GM23338 (cell line): ENCODE measurements at regions not wholly inside any gene's neighbourhood (a gene's known extent, or its start where the extent isn't known, plus 50 kb on each side); places are given as distances from the start of the nearest gene placed in this dataset.

Source experiments
- ATAC-seq: fragments of 200-7000 bp; cut with Tn5 transposase; 3 replicates; pipeline ENCODE4 v1.9.1; 2020
- DNase-seq: peaks from one replicate; pipeline ENCODE4 v3.0.0-alpha.2; 2015; ENCODE audit warnings: low spot score
- H2AFZ ChIP-seq: fragments of 200-600 bp; sonication (generic); 2 replicates; pipeline ENCODE4 v1.8.0; 2016; ENCODE audit warnings: antibody characterized with exemption, mild to moderate bottlenecking, moderate library complexity
- H3F3A ChIP-seq: fragments of 200-600 bp; sonication (generic); replicated peaks from 2 replicates; pipeline ENCODE4 v1.8.0; 2017; ENCODE audit warnings: antibody characterized with exemption, mixed run types, low read depth
- H3K27ac ChIP-seq: fragments of 200-600 bp; sonication (generic); 2 replicates; pipeline ENCODE4 v1.6.1; 2016; ENCODE audit warnings: low read depth
- H3K27me3 ChIP-seq: fragments of 200-600 bp; sonication (generic); 2 replicates; pipeline ENCODE4 v1.8.0; 2016; ENCODE audit warnings: mild to moderate bottlenecking, mixed run types, moderate library complexity; ENCODE audit not compliant: insufficient read depth
- H3K36me3 ChIP-seq: fragments of 200-600 bp; sonication (generic); 2 replicates; pipeline ENCODE4 v1.8.0; 2016; ENCODE audit warnings: mild to moderate bottlenecking; ENCODE audit not compliant: insufficient read depth
- H3K4me1 ChIP-seq: fragments of 200-600 bp; sonication (generic); 2 replicates; pipeline ENCODE4 v1.8.0; 2016; ENCODE audit warnings: mild to moderate bottlenecking, moderate library complexity; ENCODE audit not compliant: insufficient read depth
- H3K4me2 ChIP-seq: fragments of 200-600 bp; sonication (generic); 2 replicates; pipeline ENCODE4 v1.7.1; 2017; ENCODE audit warnings: mixed run types
- H3K4me3 ChIP-seq: fragments of 200-600 bp; sonication (generic); 2 replicates; pipeline ENCODE4 v1.6.1; 2016; ENCODE audit warnings: mixed run types
- H3K79me2 ChIP-seq: fragments of 200-600 bp; sonication (generic); replicated peaks from 2 replicates; pipeline ENCODE4 v1.8.0; 2017; ENCODE audit warnings: mild to moderate bottlenecking; ENCODE audit not compliant: insufficient read depth
- H3K9me2 ChIP-seq: fragments of 200-600 bp; sonication (generic); 2 replicates; pipeline ENCODE4 v1.8.0; 2017; ENCODE audit not compliant: insufficient read depth
- H4K20me1 ChIP-seq: fragments of 200-600 bp; sonication (generic); replicated peaks from 2 replicates; pipeline ENCODE4 v1.8.0; 2017; ENCODE audit warnings: mild to moderate bottlenecking; ENCODE audit not compliant: insufficient read depth
- H3K27ac Mint-ChIP-seq: 2 replicates; pipeline ENCODE4 v1.8.0; 2020; ENCODE audit warnings: inconsistent platforms, mild to moderate bottlenecking, moderate library complexity, mixed read lengths
- H3K27me3 Mint-ChIP-seq: 3 replicates; pipeline ENCODE4 v1.8.0; 2022; ENCODE audit warnings: low read depth, mild to moderate bottlenecking, moderate library complexity, mixed read lengths, inconsistent platforms; ENCODE audit not compliant: insufficient read depth, poor library complexity
- H3K36me3 Mint-ChIP-seq: 3 replicates; pipeline ENCODE4 v1.8.0; 2021; ENCODE audit warnings: low read depth, mild to moderate bottlenecking, inconsistent platforms, moderate library complexity, mixed read lengths
- H3K4me1 Mint-ChIP-seq: 3 replicates; pipeline ENCODE4 v1.8.0; 2020; ENCODE audit warnings: mild to moderate bottlenecking, inconsistent platforms, mixed read lengths
- H3K4me3 Mint-ChIP-seq: 3 replicates; pipeline ENCODE4 v1.8.0; 2021; ENCODE audit warnings: moderate library complexity, mild to moderate bottlenecking, inconsistent platforms, mixed read lengths
- H3K9me3 Mint-ChIP-seq: 3 replicates; pipeline ENCODE4 v1.8.0; 2020; ENCODE audit warnings: moderate library complexity, mild to moderate bottlenecking, inconsistent platforms, mixed read lengths
- CREB1 ChIP-seq: fragments of 250-450 bp; sonication (Bioruptor Pico); IDR thresholded peaks from 2 replicates; pipeline ENCODE4 v1.5.0; 2020; ENCODE audit warnings: low read depth, mild to moderate bottlenecking, moderate library complexity
- EZH2 ChIP-seq: fragments of 200-600 bp; sonication (generic); IDR thresholded peaks from one replicate; pipeline ENCODE4 v1.8.0; 2017; ENCODE audit warnings: antibody characterized with exemption, mild to moderate bottlenecking, low read depth; ENCODE audit not compliant: unreplicated experiment
- EZH2phosphoT487 ChIP-seq: fragments of 200-600 bp; sonication (generic); IDR thresholded peaks from one replicate; pipeline ENCODE4 v1.8.1; 2018; ENCODE audit warnings: antibody characterized with exemption; ENCODE audit not compliant: unreplicated experiment
- JUNB ChIP-seq: IDR thresholded peaks from one replicate; pipeline ENCODE4 v1.6.1; 2016; ENCODE audit warnings: antibody characterized with exemption; ENCODE audit not compliant: unreplicated experiment
- NANOG ChIP-seq: IDR thresholded peaks from 2 replicates; pipeline ENCODE4 v1.6.1; 2016; ENCODE audit warnings: antibody characterized with exemption, borderline replicate concordance
- POLR2AphosphoS5 ChIP-seq: IDR thresholded peaks from 2 replicates; pipeline ENCODE4 v1.6.1; 2016; ENCODE audit warnings: antibody characterized with exemption, low read depth
- STAT1 ChIP-seq: IDR thresholded peaks from one replicate; pipeline ENCODE4 v1.6.1; 2016; ENCODE audit warnings: antibody characterized with exemption; ENCODE audit not compliant: unreplicated experiment
- ZNF331 ChIP-seq: fragments of 250-450 bp; sonication (Bioruptor Pico); IDR thresholded peaks from 2 replicates; pipeline ENCODE4 v1.5.0; 2020; ENCODE audit warnings: low read depth, mild to moderate bottlenecking, moderate library complexity
- TF ChIP-seq, protein P1 (sequence below): IDR thresholded peaks from one replicate; pipeline ENCODE4 v1.6.1; 2018; ENCODE audit warnings: antibody characterized with exemption; ENCODE audit not compliant: unreplicated experiment
- TF ChIP-seq, protein P2 (sequence below), 2 experiments: fragments of 200-600 bp in 1 of 2; sonication (generic) in 1 of 2; conservative IDR thresholded peaks; 2 replicates each; pipeline versions ENCODE4 v1.5.1 to v1.6.1; 2016 to 2017; ENCODE audit warnings: antibody characterized with exemption in 2 of 2, low read depth in 2 of 2, mild to moderate bottlenecking in 2 of 2, moderate library complexity in 1 of 2

DNA sequence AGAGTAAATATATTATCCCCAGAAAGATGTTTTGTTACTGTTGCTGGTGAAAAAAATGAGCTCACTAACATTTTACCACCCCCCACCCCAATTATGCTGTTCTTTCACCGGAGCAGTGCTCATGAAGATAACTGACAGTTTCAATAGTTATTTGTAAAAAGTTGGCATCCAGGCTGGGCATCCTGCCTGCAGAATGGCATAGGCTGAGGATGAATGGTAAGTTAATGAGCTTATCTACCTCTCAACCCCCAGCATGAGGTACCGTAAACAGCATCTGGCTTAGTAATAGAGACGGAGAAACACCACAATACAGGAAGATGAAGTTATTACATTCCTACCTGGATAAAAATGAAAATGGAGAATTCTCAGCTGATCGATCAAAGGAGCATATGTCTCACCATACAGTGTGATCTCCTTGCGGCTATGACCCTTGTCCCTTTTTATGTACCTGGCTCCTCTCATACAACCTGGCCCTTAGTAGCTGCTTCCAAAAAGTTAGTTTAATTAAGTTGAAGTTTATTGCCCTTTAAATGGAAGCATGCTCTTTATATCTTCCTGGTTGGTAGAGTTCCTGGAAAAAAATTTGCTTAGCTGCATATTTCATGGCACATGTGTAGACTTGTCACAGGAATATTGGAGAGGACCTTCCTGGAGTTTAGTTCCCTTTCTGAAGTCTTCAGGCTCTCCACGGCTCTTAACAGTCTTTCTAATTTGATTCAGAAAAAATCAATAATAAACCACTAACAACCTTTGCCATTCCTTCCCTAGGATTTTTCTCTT is 61.2 kb upstream of the MPHOSPH6 start (continued):
- TF ChIP-seq, protein P1, sequence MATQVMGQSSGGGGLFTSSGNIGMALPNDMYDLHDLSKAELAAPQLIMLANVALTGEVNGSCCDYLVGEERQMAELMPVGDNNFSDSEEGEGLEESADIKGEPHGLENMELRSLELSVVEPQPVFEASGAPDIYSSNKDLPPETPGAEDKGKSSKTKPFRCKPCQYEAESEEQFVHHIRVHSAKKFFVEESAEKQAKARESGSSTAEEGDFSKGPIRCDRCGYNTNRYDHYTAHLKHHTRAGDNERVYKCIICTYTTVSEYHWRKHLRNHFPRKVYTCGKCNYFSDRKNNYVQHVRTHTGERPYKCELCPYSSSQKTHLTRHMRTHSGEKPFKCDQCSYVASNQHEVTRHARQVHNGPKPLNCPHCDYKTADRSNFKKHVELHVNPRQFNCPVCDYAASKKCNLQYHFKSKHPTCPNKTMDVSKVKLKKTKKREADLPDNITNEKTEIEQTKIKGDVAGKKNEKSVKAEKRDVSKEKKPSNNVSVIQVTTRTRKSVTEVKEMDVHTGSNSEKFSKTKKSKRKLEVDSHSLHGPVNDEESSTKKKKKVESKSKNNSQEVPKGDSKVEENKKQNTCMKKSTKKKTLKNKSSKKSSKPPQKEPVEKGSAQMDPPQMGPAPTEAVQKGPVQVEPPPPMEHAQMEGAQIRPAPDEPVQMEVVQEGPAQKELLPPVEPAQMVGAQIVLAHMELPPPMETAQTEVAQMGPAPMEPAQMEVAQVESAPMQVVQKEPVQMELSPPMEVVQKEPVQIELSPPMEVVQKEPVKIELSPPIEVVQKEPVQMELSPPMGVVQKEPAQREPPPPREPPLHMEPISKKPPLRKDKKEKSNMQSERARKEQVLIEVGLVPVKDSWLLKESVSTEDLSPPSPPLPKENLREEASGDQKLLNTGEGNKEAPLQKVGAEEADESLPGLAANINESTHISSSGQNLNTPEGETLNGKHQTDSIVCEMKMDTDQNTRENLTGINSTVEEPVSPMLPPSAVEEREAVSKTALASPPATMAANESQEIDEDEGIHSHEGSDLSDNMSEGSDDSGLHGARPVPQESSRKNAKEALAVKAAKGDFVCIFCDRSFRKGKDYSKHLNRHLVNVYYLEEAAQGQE = no peak
- TF ChIP-seq STAT1 (no peak), POLR2AphosphoS5 (no peak), EZH2 (no peak), JUNB (no peak), NANOG (no peak), EZH2phosphoT487 (no peak), CREB1 (no peak), ZNF331 (CRISPR knock-in tag) (no peak)

DNA sequence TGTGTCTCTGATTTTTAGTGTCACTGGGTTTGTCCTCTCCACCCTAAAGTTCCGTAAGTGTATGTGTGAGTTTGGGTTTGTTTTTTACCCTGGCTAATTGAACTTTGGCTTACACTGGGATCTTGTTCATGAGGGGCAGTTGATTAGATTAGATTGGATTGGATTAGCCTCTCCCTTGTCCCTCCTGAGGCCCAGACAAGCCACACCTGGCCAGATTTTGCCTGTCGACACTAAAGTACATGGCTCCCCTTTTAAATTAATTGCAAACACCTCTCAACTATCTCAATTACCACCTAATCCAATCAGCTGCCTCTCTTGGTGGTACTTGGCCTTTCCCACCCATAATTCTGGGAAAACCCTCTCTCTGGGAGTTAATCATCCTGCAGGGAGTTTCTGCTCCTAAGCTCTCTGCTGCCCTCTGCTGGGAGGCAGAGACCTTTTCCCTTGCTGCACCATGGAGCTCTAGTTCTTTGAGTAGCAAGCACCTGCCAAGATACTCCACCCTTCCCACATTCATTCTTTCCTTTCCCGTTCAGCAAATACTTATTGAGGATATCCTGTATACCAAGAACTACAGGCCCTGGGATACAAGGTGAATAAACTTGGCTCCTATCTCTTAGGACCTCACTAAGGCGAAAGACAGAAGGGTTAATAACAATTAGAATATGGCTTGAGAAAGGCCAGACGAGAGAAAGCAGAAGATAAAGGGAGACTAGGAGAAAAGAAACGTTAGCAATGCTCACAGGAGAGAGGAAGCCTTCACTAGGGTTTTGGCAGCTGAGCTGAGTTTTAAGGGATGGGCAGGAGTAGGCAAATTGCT is 60.0 kb upstream of the MPHOSPH6 start:
- Histone ChIP-seq H3K9me2 (no peaks in the 10 kb centered on the region), H3K27me3 (no peaks in the 10 kb centered on the region), H3K36me3 (no peaks in the 10 kb centered on the region), H3K4me2 (no peak overlapping the region), H3F3A (no peaks in the 10 kb centered on the region), H3K4me1 (no peaks in the 10 kb centered on the region), H2AFZ (no peak overlapping the region), H3K79me2 (no peaks in the 10 kb centered on the region), H3K27ac (no peak overlapping the region), H4K20me1 (no peaks in the 10 kb centered on the region), H3K4me3 (no peak overlapping the region)
- Mint-ChIP-seq H3K9me3 (no peaks in the 10 kb centered on the region), H3K4me3 (no peak overlapping the region), H3K36me3 (no peaks in the 10 kb centered on the region), H3K27me3 (peaks cover 2% of the 10 kb centered on the region), H3K27ac (no peak overlapping the region), H3K4me1 (no peaks in the 10 kb centered on the region; the same call in 2 of the 3 replicates)
- TF ChIP-seq, protein P2, sequence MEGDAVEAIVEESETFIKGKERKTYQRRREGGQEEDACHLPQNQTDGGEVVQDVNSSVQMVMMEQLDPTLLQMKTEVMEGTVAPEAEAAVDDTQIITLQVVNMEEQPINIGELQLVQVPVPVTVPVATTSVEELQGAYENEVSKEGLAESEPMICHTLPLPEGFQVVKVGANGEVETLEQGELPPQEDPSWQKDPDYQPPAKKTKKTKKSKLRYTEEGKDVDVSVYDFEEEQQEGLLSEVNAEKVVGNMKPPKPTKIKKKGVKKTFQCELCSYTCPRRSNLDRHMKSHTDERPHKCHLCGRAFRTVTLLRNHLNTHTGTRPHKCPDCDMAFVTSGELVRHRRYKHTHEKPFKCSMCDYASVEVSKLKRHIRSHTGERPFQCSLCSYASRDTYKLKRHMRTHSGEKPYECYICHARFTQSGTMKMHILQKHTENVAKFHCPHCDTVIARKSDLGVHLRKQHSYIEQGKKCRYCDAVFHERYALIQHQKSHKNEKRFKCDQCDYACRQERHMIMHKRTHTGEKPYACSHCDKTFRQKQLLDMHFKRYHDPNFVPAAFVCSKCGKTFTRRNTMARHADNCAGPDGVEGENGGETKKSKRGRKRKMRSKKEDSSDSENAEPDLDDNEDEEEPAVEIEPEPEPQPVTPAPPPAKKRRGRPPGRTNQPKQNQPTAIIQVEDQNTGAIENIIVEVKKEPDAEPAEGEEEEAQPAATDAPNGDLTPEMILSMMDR (conservative IDR thresholded peaks at IDR 0.05; ENCODE audit: low read depth in 2 of 2) = peak; percentile 94 to 95
- no peak for TF ChIP-seq EZH2phosphoT487
- ATAC-seq = peak; percentile 96
- DNase-seq = peak; percentile 89
